HG03280 (cell line): ENCODE measurements at regions not wholly inside any gene's neighbourhood (a gene's known extent, or its start where the extent isn't known, plus 50 kb on each side); places are given as distances from the start of the nearest gene placed in this dataset.
"Not testable (repeated sequence)": the region's sequence is repeated elsewhere in the genome, so short reads cannot be mapped to it uniquely, and the experiment has no call there.

Experiments
- ATAC-seq: cut with Tn5 transposase; IDR thresholded peaks from one replicate; pipeline ENCODE4 v1.9.1; 2021; ENCODE audit warnings: mild to moderate bottlenecking, moderate library complexity; ENCODE audit not compliant: unreplicated experiment

DNA sequence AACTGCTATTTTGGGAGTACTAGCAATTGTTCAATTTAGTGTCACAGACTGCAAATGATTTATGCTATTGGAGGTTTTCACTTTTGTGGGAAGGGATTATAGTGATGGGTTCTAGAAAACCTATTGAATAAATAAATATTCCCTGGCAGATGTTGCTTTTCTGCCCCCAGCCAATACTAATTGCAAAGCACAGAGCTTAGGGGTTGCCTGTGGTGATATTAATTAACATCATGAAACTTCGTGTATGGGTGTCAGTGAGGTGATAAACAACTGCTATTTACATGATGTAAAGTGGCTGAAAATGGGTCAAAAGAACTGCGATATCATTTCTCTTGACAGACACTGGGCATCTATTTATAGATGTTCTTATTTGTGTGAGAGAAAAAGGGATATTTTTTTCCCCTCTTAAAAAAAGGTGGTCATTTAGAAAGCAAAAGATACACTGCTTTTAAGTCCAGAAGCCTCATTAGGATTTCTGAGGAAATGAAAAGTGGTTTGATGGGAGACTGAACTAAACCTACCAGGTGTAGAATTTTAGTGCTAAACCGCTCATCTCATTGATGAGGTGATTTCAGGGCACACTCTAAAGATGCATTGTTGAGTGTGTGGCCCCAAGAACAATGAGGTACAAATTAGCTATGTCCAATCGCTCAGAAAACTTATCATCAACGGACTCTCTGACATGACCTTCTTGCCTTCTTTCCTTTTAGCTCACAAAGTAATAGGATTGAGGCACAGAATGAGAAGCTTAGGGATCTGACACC is 116.7 kb upstream of the CHST9 start:
- no peak for ATAC-seq

DNA sequence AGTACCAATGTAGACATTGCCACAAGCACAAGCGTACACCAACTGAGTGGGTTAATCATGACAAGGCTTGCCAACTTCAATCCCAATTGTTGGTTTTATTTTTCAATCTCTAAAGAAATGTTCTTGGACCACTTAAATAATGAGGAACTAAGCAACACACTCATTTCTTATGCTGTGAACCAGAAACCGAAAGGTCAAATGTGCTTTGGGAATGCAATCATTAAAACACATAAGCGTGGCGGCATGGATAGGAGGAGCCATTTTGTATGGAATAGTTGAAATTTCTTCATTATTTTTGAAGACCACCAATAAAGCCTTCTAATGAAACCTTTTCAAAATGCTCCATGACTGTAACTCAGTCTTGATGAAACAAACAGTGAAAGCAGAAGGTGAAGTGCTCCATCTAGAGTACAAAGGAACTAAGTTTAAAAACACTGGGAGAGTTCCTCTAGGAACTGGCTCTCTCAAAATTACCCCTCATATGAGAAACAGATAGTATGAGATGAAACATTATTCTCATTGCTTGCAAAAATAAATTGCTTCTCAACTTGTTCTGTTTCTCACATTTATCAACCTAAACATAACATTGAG is 113.2 kb upstream of the CHST9 start:
- ATAC-seq: no peak

- not testable (repeated sequence) for ATAC-seq
Measured at GRCh38 chr18:27285973-27286562, 101.0 kb upstream of the CHST9 start.

GRCh38 chr18:27278131-27278530 is 93.0 kb upstream of the CHST9 start:
- ATAC-seq: no peak

GRCh38 chr18:27277554-27277953 is 92.4 kb upstream of the CHST9 start:
- ATAC-seq: no peak

GRCh38 chr18:27276886-27277285 is 91.8 kb upstream of the CHST9 start:
- ATAC-seq: no peak

DNA sequence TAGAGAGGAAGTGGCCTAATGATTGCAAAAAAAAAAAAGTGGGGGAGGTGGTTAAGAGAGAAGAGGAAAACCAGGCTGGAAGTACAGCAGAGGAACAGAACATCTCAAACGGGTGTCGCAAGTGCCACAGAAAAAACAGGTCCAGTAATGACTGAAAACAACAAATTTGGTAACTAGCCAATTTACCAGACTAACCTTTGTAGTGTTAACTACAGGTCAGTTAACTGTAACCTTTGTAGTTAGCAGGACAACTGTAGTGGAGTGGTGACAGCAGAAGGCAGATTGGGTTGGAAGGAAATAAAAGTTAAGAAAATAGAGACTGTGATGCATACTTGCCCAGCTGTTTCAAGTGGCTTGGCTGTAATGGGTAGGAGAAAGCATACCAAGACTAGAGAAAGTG is 91.4 kb upstream of the CHST9 start:
- ATAC-seq: no peak

GRCh38 chr18:27274901-27275300 is 89.8 kb upstream of the CHST9 start:
- no peak for ATAC-seq

GRCh38 chr18:27270508-27270907 is 85.4 kb upstream of the CHST9 start:
- ATAC-seq: no peak

DNA sequence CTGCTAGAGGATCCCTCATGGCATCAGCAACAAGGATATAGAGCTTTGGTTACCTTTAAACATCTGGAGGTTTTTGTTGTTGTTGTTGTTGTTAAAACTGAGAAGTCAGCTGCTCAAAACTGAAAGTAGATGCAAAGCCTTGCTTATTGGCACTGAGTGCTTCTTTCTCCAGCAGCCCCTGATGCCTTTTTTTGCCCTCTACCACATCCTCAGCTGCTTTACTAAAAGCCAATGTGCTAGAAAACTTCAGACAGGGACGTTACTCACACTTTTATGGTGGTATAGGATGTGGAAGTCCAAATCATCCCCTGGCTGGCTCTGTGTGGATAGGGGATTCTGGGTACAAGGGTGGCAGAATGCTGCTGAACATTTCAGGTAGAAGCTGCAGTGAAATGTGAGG is 78.3 kb upstream of the CHST9 start:
- ATAC-seq: no peak

DNA sequence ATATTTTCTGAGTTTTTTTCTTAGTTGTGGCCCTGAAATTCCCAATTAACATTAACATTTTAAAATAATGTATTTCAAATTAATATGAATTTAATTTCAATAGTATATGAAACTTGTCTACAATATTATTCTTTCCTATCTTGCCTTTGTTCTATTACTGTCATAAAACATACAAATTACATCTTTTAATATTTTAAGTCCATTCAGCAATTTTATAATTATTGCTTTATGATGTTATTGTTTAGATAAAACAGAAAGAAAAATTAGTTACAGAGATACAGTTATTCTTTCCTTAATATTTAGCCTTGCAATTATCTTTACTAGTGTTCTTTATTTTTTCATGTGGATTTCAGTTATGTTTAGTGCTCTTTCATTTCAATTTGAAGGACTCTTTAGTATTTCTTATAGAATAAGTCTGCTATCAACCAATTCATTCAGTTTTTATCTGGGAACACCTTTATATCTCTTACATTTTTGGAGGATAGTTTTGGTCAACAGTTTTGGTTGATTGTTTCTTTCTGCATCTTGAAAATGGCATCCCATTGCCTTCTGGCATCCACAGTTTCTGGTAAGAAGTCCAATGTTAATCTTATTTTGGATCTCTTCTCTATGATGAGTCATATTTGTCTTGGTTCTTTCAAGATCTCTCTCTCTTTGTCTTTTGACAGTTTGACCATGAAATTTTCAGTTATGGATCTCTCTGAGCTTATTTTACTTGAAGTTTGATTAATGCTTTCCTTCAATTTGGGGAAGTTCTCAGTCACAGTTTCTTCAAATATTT is 76.9 kb upstream of the CHST9 start:
- no peak for ATAC-seq

DNA sequence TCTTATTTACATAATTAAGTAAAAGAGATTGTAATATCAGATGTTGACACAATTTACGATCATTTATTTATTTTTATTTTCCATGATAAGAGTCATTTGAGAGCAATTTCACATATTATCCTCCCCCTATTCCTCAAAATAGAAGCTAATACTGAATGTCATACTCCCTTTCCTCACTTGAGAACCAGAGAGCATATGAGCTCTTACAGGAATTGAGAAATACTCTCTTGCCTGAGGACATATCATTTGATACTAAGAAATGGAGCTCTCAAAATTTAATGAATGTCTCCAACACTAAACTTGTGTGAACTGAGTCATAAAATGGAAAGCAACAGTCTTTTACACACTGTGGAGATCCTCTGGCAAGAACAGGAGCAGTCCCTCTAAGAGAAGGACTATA is 68.5 kb upstream of the CHST9 start:
- ATAC-seq: no peak

GRCh38 chr18:27250471-27250870 is 65.4 kb upstream of the CHST9 start:
- no peak for ATAC-seq

- no peak for ATAC-seq
Measured at GRCh38 chr18:27249933-27250332, 64.8 kb upstream of the CHST9 start.

- ATAC-seq: no peak
Measured at GRCh38 chr18:27244259-27244658, 59.2 kb upstream of the CHST9 start.

DNA sequence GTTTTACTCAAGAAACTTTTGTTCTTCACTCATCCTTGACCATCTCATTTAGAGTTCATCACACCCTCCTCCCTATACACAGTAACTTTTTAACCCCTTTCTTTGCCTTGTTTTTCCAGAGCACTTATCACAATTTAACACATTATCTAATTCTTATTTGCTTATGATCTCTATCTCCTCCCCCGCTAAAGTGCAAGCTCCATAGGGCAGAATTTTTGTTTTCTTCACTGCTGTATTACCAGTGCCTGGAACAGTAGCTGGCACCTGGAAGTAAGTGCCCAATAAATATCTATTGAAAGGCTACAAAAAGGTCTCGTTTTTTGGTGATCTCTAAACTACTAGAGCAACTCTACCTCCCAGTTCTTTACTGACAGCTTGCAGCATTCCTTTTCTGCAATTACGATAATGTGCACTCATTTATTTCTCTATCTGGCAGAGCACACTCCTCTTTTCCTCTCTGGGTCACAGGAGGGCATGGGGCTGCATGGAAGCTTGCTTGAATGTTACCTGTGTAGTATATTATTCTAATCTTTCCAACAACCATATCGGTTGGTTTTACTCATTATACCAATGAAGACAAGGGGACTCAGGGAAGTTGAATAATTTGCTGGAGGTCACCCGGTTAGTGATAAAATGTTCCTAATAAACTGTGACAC is 57.4 kb upstream of the CHST9 start:
- no peak for ATAC-seq

GRCh38 chr18:27240383-27240782 is 55.3 kb upstream of the CHST9 start:
- ATAC-seq: no peak

DNA sequence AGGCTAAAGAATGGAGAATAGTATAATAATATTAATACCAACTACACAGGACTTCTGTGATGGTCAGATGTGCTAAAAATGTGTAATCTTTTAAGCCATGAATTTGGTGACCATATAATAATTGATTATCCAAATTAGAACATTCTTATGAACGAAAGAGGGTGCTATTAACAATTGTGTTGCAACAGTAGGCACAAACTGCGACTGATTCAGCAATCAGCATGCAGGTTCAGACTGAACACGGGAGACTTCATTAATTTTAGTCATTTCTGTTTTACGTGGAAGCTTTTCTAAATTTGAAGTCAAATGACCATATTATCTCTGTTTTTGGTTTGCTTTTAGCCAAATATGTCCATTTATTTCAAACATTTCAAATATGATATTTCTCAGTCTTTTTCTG is 54.6 kb upstream of the CHST9 start:
- no peak for ATAC-seq

DNA sequence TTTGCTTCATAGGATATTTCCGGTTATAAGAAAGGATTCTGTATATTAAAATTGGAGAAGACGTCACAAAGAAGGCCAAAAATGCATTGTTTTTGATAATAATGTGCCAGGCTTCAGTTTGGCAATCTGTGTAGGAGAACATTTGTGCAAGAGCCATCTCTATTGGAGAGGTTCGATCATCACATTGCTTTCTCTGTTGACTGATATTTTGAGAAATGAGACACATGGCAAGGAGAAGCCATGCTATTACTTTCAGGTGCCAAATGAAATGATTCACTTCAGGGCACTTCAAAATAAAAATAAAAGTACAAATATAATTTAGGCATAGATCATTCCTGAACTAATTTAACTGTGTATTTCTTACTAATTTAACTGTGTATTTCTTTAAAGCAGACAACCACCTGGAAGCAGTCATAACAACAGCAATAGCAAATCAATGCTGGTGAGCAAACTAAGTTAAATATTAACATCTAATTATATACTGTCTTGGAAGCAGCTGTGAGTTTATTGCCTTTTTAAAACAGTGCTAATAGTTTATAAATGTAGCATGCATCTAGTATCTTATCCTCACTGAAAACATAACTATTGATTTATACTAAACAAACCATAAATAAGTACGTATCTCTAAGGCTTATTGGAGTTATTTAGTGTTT is 50.2 kb upstream of the CHST9 start:
- ATAC-seq: no peak
